ENCODE measurements at regions not wholly inside any gene's neighbourhood (a gene's known extent, or its start where the extent isn't known, plus 50 kb on each side); places are given as distances from the start of the nearest gene placed in this dataset.

DNA sequence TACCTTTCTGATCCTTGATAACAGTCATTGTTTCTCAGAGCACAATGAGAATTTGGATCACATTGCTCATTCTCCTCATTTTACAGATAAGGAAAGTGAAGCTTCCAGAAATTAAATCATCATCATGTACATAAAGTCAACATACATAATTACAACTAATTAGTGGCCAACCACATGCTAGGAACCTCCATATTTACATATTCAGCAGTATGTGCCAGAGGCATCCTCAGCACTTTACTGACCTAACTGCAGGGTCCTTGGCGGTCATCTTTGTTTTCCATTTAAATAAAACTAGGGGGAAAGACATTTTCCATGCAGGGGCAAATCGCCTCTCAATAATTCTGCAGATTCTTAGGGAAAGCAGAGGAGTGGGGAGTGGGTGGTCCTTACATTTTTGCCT, 752.9 kb downstream of the KCNJ2 start:
- Histone ChIP-seq H3K27me3 (replicated peaks; ENCODE audit: insufficient read depth, low read depth, low read length, poor library complexity) (no peaks in the 10 kb centered on the region), H3K4me3 (ENCODE audit: low read depth, low read length, poor library complexity, severe bottlenecking) (no peak overlapping the region), H3K36me3 (ENCODE audit: insufficient read depth, low read length, poor library complexity, severe bottlenecking) (no peaks in the 10 kb centered on the region), H3K27ac (ENCODE audit: low read depth, low read length, poor library complexity, severe bottlenecking) (no peak overlapping the region), H3K4me1 (ENCODE audit: insufficient read depth, low read length, poor library complexity, severe bottlenecking) (no peaks in the 10 kb centered on the region), H3K9me3 (ENCODE audit: low read depth, low read length, poor library complexity, severe bottlenecking) (no peaks in the 10 kb centered on the region)
- no peak for DNase-seq (ENCODE audit: low spot score)
- no peak for TF ChIP-seq EZH2 (IDR thresholded peaks at IDR 0.05; ENCODE audit: borderline replicate concordance, low read depth, low read length, poor library complexity, severe bottlenecking)
- TF ChIP-seq, protein P1, sequence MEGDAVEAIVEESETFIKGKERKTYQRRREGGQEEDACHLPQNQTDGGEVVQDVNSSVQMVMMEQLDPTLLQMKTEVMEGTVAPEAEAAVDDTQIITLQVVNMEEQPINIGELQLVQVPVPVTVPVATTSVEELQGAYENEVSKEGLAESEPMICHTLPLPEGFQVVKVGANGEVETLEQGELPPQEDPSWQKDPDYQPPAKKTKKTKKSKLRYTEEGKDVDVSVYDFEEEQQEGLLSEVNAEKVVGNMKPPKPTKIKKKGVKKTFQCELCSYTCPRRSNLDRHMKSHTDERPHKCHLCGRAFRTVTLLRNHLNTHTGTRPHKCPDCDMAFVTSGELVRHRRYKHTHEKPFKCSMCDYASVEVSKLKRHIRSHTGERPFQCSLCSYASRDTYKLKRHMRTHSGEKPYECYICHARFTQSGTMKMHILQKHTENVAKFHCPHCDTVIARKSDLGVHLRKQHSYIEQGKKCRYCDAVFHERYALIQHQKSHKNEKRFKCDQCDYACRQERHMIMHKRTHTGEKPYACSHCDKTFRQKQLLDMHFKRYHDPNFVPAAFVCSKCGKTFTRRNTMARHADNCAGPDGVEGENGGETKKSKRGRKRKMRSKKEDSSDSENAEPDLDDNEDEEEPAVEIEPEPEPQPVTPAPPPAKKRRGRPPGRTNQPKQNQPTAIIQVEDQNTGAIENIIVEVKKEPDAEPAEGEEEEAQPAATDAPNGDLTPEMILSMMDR (conservative IDR thresholded peaks at IDR 0.05; ENCODE audit: low read depth, low read length) = no peak
- POLR2A ChIA-PET (ENCODE audit: low non-redundant PET) = no interaction called here
- BruUV-seq (replicated peaks) = no TSS peak
- CTCF ChIA-PET = no interaction called here
- intact Hi-C loops (cut with micrococcal nuclease; ENCODE audit: unreplicated experiment) = no loop called here

DNA sequence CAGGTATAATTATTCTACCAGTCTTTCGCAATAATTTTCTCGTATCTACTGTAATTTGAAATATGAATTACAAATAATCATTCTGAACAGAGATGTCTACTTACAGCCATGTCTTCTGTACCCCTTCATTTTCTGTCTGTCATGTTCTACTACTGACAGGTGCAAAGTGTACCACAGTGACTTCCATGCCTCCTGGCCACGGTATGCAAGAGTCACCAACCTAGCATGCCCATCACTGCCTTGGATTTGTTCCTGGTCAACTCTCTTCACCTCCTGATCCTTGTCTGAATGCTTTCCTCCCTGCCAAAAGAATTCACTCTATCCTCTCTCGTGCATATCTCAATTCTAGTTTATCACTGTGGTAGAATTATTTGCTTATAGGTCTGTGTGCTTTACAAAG, 755.4 kb downstream of the KCNJ2 start:
- DNase-seq (ENCODE audit: low spot score) = no peak
- no TSS peak for BruUV-seq (replicated peaks)
- H3K27me3 ChIP-seq (replicated peaks; ENCODE audit: insufficient read depth, low read depth, low read length, poor library complexity) = no peaks in the 10 kb centered on the region
- ChIA-PET POLR2A (ENCODE audit: low non-redundant PET) (no interaction called here), CTCF (no interaction called here)
- no peaks in the 10 kb centered on the region for H3K4me1 ChIP-seq (ENCODE audit: insufficient read depth, low read length, poor library complexity, severe bottlenecking)
- no peak overlapping the region for H3K27ac ChIP-seq (ENCODE audit: low read depth, low read length, poor library complexity, severe bottlenecking)
- no peaks in the 10 kb centered on the region for H3K9me3 ChIP-seq (ENCODE audit: low read depth, low read length, poor library complexity, severe bottlenecking)
- TF ChIP-seq EZH2 (IDR thresholded peaks at IDR 0.05; ENCODE audit: borderline replicate concordance, low read depth, low read length, poor library complexity, severe bottlenecking) = no peak
- TF ChIP-seq, protein P1 (conservative IDR thresholded peaks at IDR 0.05; ENCODE audit: low read depth, low read length) = no peak
- no peaks in the 10 kb centered on the region for H3K36me3 ChIP-seq (ENCODE audit: insufficient read depth, low read length, poor library complexity, severe bottlenecking)
- intact Hi-C loops (cut with micrococcal nuclease; ENCODE audit: unreplicated experiment) = no loop called here
- H3K4me3 ChIP-seq (ENCODE audit: low read depth, low read length, poor library complexity, severe bottlenecking) = no peak overlapping the region

DNA sequence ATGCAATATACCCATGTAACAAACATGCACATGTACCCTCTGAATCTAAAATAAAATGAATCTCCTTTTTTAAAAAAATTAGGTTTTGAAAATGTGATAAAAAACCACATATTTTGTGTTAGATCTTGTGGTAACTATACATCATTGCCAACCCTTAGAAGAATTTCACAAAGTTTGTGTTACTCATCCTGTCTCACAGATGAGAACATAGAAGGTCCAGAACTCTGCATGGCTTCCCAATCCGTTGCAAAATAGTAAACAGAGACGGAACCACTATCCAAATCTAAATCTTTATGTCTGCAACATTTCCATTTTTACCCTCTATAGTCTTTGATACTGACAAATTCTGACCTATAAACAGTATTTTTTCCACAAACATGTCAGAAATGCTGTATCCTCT, 759.9 kb downstream of the KCNJ2 start:
- Histone ChIP-seq H3K36me3 (ENCODE audit: insufficient read depth, low read length, poor library complexity, severe bottlenecking) (no peaks in the 10 kb centered on the region), H3K4me3 (ENCODE audit: low read depth, low read length, poor library complexity, severe bottlenecking) (no peak overlapping the region), H3K4me1 (ENCODE audit: insufficient read depth, low read length, poor library complexity, severe bottlenecking) (no peaks in the 10 kb centered on the region), H3K27me3 (replicated peaks; ENCODE audit: insufficient read depth, low read depth, low read length, poor library complexity) (no peaks in the 10 kb centered on the region), H3K9me3 (ENCODE audit: low read depth, low read length, poor library complexity, severe bottlenecking) (no peaks in the 10 kb centered on the region), H3K27ac (ENCODE audit: low read depth, low read length, poor library complexity, severe bottlenecking) (no peak overlapping the region)
- no TSS peak for BruUV-seq (replicated peaks)
- ChIA-PET CTCF (no interaction called here), POLR2A (ENCODE audit: low non-redundant PET) (no interaction called here)
- intact Hi-C loops (cut with micrococcal nuclease; ENCODE audit: unreplicated experiment) = no loop called here
- no peak for DNase-seq (ENCODE audit: low spot score)
- TF ChIP-seq, protein P1 (conservative IDR thresholded peaks at IDR 0.05; ENCODE audit: low read depth, low read length) = no peak
